ENCODE measurements at regions not wholly inside any gene's neighbourhood (a gene's known extent, or its start where the extent isn't known, plus 50 kb on each side); places are given as distances from the start of the nearest gene placed in this dataset.

GRCh38 chr12:40469736-40470135 is 222.5 kb upstream of the CNTN1 start:
- H3K27me3 Mint-ChIP-seq = no peaks in the 10 kb centered on the region
- Histone ChIP-seq H3K9me3 (ENCODE audit: control insufficient read depth in 1 of 2, insufficient read depth in 1 of 2, low read length in 2 of 2) (no peaks in the 10 kb centered on the region), H3K36me3 (ENCODE audit: insufficient read depth, low read length) (no peaks in the 10 kb centered on the region), H3K27ac (ENCODE audit: low read depth in 1 of 2, low read length in 2 of 2) (no peak overlapping the region), H3K4me1 (ENCODE audit: insufficient read depth, low read length) (no peaks in the 10 kb centered on the region), H3K4me3 (ENCODE audit: low read length) (no peak overlapping the region), H3K27me3 (ENCODE audit: control insufficient read depth in 1 of 2, insufficient read depth in 2 of 2, low read length in 2 of 2) (no peaks in the 10 kb centered on the region)
- intact Hi-C loops (cut with DNase I, micrococcal nuclease) = no loop called here
- H3K9me3 Mint-ChIP-seq = peaks cover 2% of the 10 kb centered on the region
- TF ChIP-seq CTCF (IDR thresholded peaks at IDR 0.05) = no peak
- no peaks in the 10 kb centered on the region for H3K36me3 Mint-ChIP-seq (ENCODE audit: low read depth)
- ATAC-seq (ENCODE audit: poor library complexity) (no peak), DNase-seq (no peak)
- H3K27ac Mint-ChIP-seq = no peak overlapping the region
- no peaks in the 10 kb centered on the region for H3K4me1 Mint-ChIP-seq (ENCODE audit: low read depth)
- ChIA-PET POLR2A (no interaction called here), CTCF (no interaction called here)
- no peak overlapping the region for H3K4me3 Mint-ChIP-seq

GRCh38 chr12:40473962-40474361 is 218.3 kb upstream of the CNTN1 start:
- no peaks in the 10 kb centered on the region for H3K27me3 Mint-ChIP-seq
- ATAC-seq (ENCODE audit: poor library complexity) = no peak
- Histone ChIP-seq H3K4me1 (ENCODE audit: insufficient read depth, low read length) (no peaks in the 10 kb centered on the region), H3K27ac (ENCODE audit: low read depth in 1 of 2, low read length in 2 of 2) (no peak overlapping the region), H3K36me3 (ENCODE audit: insufficient read depth, low read length) (no peaks in the 10 kb centered on the region), H3K9me3 (ENCODE audit: control insufficient read depth in 1 of 2, insufficient read depth in 1 of 2, low read length in 2 of 2) (no peaks in the 10 kb centered on the region), H3K27me3 (ENCODE audit: control insufficient read depth in 1 of 2, insufficient read depth in 2 of 2, low read length in 2 of 2) (no peaks in the 10 kb centered on the region), H3K4me3 (ENCODE audit: low read length) (no peak overlapping the region)
- H3K27ac Mint-ChIP-seq = no peak overlapping the region
- H3K36me3 Mint-ChIP-seq (ENCODE audit: low read depth) = no peaks in the 10 kb centered on the region
- H3K9me3 Mint-ChIP-seq = no peaks in the 10 kb centered on the region
- POLR2A ChIA-PET = no interaction called here
- no peak for DNase-seq
- intact Hi-C loops (cut with DNase I, micrococcal nuclease) = no loop called here
- CTCF ChIA-PET = no interaction called here
- TF ChIP-seq CTCF (IDR thresholded peaks at IDR 0.05) = no peak
- H3K4me3 Mint-ChIP-seq = no peak overlapping the region
- no peaks in the 10 kb centered on the region for H3K4me1 Mint-ChIP-seq (ENCODE audit: low read depth)

- TF ChIP-seq CTCF (IDR thresholded peaks at IDR 0.05) = no peak
- Mint-ChIP-seq H3K4me1 (ENCODE audit: low read depth) (no peaks in the 10 kb centered on the region), H3K27me3 (no peaks in the 10 kb centered on the region), H3K27ac (no peak overlapping the region), H3K4me3 (no peak overlapping the region), H3K9me3 (peaks cover 2% of the 10 kb centered on the region), H3K36me3 (ENCODE audit: low read depth) (no peaks in the 10 kb centered on the region)
- Histone ChIP-seq H3K4me3 (ENCODE audit: low read length) (no peak overlapping the region), H3K9me3 (ENCODE audit: control insufficient read depth in 1 of 2, insufficient read depth in 1 of 2, low read length in 2 of 2) (no peaks in the 10 kb centered on the region), H3K4me1 (ENCODE audit: insufficient read depth, low read length) (no peaks in the 10 kb centered on the region), H3K27me3 (ENCODE audit: control insufficient read depth in 1 of 2, insufficient read depth in 2 of 2, low read length in 2 of 2) (no peaks in the 10 kb centered on the region), H3K36me3 (ENCODE audit: insufficient read depth, low read length) (no peaks in the 10 kb centered on the region), H3K27ac (ENCODE audit: low read depth in 1 of 2, low read length in 2 of 2) (no peak overlapping the region)
- ATAC-seq (ENCODE audit: poor library complexity) (no peak), DNase-seq (no peak)
- ChIA-PET CTCF (no interaction called here), POLR2A (no interaction called here)
- intact Hi-C loops (cut with DNase I, micrococcal nuclease) = no loop called here
Observed at GRCh38 chr12:40474630-40475029, 217.6 kb upstream of the CNTN1 start.
